ENCODE measurements at regions not wholly inside any gene's neighbourhood (a gene's known extent, or its start where the extent isn't known, plus 50 kb on each side); places are given as distances from the start of the nearest gene placed in this dataset.

- TF ChIP-seq CTCF (IDR thresholded peaks at IDR 0.05) (no peak), EZH2phosphoT487 (IDR thresholded peaks at IDR 0.05) (no peak), EZH2 (IDR thresholded peaks at IDR 0.05) (no peak)
Measured at GRCh38 chr7:46759711-46760480, 822.0 kb downstream of the TNS3 start.
